ENCODE measurements at regions not wholly inside any gene's neighbourhood (a gene's known extent, or its start where the extent isn't known, plus 50 kb on each side); places are given as distances from the start of the nearest gene placed in this dataset.
"Not testable (repeated sequence)": the region's sequence is repeated elsewhere in the genome, so short reads cannot be mapped to it uniquely, and the experiment has no call there.

DNA sequence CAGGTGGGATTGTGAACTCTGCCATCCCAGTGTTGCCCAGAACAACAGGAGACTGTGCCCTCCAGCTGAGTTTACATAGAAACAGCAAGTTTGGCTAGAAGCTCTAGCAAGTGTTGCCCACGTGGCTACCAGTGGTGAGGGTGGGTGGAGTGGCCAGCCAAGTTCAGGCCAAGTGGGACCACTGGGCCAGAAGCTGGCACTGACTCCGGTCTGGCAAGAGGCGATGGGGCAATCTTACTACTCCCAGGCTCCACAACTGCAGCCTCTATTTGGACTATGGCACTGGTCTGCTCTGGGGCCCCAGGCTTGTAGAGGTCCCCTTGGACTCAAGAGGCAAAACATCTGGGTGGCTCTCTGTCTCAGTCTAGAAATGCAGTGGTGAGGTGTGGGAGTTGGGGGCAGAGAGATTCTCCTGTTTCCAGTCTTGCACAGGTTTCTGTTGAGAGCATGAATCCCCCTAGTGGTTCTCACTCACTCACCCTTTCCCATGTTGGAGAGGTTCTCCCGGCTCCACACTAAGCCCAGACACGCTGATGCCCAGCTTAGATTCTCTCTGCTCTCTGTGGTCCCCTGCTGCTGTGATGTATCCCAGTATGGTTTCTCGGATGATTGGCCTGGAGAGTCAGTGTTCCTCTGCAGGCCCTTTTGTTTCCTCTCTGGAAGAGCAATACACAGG lies 615.3 kb downstream of the PDHA2 start:
- no peak for DNase-seq

DNA sequence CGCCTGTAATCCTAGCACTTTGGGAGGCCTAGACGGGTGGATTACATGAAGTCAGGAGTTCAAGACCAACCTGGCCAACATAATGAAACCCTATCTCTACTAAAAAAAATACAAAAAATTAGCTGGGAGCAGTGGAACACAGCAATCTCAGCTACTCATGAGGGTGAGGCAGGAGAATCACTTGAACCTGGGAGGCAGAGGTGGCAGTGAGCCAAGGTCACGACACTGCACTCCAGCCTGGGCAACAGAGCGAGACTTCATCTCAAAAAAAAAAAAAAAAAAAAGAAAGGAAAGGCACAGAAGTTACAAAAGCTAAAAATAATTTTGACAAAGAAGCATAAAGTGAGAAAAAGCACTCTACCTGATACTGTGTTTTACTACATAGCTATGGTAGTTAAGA lies 618.1 kb downstream of the PDHA2 start:
- DNase-seq, result not testable (repeated sequence)

DNA sequence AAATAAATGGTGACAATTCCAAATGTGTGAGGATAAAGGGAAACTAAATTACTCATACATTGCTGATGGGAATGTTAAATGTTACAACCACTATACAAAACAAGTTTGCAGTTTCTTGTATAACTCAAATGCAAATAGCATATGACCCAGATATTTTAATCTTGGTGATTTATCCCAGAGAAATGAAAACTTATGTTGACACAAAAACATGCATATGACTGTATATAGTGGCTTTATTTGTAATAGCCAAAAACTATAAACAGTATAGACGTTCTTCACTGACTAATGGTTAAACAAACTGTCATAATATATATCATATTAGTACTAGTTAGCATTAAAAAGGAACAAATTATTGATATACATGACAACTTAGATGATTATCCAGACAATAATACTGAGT lies 619.2 kb downstream of the PDHA2 start:
- no peak for DNase-seq

DNA sequence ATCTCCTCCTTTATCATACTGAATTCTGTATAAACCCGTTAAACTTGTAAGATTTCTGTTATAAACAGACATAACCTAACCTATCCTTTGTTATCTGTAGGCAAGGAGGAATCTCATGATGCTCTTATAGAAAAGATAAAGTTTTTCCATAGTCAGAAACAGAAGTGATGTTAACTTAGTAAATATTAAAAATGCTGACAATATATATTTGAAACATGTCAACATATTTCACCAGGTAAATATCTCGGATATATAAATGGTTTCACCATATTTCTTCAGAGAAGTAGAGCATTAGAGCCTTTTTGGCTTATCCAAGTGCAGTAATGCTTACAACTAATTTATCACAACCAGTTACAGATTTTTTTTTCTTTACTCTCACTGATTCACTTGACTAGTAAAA lies 625.9 kb downstream of the PDHA2 start:
- DNase-seq, result no peak

DNA sequence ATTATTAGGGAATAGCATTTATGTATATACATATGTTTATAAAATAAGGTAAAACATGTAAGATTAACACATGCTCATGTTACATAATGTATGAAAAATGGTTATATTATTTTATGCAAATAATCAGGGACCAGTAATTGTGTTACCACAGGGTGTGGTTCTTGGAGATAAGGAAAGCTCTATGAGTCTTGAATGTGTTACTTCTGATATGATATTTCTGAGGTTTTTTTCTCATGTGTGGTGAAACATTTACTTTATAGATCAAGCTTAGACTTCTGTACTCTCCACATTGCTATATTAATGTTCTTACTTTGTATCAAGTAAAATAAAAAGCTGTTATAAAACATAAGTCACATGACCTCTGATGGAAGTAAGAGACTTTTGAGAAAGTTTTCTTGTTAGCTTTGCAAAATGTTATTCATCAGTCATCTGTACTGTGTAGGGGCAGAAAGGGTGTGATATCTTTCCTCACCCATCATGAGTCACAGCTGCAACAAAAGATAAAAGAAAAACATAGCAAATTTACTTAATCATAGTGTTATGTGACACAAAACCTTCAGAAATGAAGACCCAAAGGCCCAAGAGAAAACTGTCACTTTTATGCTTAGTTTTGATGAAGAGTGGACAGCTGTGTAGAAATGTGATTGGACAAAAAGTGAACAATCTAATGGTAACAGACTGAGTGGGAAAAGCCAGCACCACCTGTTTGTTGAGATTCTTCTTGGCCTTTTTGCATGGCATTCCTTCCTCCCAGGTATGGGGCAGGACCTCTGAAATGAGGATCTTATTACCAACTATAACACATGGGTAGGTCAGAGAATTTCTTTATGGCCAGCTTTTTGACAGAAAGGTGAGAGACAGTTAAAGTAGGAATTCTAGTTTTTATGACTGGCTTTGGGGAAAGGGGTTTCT lies 632.3 kb downstream of the PDHA2 start:
- DNase-seq, result no peak

DNA sequence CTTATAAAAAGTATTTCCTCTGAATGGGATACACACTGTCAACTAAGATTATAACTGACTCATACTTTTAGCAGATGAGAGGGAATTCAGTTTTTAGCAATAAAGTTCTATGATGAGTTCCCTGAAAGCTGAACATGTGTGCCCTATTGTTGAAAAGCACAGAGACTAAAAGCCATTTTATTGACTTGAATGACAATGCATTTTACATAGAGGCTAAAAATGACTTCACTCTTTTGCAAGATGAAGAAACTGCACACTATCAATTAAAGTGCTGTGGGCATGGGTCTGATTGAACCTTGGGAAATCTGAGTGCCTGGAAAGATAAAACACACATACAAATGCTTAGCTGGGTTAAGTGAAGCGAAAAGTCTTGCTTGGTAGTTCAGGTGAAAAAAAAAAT lies 633.4 kb downstream of the PDHA2 start:
- no peak for DNase-seq

DNA sequence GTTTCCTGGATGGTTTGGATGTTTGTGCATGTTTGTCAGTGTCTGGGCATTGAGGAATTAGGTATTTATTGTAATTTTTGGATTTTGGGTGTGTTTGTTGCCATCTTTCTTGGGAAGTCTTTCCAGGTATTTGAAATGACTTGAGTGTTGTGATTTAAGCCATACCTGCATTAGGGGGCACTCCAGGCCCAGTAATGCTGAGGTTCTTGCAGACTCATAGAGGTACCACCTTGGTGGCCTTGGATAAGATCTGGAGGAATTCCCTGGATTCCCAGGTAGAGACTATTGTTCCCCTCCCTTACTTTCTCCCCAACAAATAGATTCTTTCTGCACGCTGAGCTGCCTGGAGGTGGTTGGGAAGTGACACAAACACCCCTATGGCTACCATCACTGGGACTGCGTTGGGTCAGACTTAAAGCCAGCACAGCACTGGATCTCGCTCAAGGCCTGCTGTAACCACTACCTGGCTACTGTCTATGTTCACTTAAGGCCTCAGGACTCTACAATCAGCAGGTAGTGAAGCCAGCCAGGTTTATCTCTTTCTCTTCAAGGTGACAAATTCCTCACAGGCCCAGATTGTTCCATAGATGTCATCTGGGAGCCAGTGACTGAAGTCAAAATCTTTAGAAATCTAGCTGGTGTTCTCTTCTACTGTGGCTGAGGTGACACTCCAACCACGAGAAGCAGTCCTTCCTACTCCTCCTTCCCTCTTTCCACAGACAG lies 643.6 kb downstream of the PDHA2 start:
- DNase-seq, result no peak

DNA sequence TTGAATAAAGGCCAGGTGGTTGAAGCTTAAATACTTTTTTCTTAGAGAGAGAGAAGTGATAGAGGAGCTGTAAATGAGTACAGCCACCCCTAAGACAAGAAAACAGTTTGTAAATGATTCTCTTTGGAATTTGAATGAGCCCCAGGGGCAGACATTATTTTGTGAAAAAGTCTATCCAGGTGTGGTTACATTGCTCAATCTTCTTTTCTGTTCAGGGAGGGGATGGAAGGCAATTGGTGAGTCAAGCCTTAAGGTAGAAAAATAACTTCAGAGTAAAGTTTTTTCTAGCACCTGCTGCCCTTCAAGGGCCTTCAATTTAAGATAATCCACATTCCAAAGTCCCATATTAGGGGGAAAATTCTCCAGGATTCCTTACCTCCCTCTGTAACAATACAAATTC lies 646.7 kb downstream of the PDHA2 start:
- no peak for DNase-seq

DNA sequence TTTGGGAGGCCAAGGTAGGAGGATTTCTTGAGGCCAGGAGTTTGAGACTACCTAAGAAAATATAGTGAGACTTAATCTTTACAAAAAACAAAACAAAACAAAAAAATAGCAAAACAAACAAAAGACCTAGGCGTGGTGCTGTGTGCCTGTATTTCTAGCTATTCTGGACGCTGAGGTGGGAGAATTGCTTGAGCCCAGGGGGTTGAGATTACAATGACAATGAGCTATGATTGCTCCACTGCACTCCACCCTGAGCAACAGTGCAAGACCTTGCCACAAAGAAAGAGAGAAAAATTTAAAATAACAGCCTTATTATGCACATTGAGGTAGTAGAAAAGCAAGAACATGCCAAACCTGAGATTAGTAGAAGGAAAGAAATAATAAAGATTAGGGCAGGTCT lies 657.7 kb downstream of the PDHA2 start:
- DNase-seq, result no peak

DNA sequence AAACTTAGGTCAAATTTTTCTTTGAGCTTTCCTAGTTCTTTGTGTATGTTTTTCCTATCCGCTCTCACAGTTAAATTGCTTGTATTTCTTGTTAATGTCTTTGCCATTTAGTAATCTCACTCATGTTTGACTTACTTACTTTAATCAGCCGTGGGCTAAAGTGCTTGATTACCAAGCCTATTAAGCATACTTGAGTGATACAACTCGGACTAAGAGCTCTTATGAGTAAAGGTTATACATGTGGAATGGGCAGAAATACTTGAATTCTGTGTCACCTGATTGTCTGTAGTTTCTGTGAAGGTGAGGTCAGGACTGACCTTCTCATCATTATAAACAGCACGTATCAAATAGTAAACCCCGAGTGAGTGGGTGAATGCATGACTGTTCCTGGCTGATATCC lies 664.5 kb downstream of the PDHA2 start:
- DNase-seq, result no peak

DNA sequence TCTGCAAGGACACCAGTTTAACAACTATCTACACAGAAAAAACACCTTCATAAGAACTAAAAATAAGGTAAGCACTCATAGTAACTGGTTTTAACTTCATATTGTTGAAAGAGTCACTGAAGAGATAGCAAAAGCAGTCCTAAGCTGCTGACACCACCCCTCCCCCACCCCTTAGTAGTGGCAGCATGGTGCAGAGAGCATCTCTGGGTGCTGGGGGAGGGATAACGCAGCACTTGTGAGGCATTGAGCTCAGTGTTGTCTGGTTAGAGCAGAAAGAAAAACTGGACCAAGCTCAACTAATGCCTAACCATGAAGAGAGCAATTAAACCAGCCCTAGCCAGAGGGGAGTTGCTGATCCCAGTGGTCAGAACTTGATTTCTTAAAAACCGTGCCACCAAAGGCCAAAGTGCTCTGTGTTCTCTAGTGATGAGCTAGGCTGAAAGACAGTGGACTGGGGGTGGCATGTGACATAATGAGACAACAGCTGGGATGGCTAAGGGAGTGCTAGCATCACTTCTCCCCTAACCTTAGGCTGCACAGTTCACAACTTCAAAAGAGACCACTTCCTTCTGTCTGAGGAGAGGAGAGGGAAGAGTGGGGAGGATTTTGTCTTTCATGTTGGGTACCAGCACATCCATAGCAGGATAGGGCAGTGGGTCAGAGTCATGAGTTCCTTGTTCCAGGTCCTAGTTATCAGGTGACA lies 669.3 kb downstream of the PDHA2 start:
- no peak for DNase-seq

DNA sequence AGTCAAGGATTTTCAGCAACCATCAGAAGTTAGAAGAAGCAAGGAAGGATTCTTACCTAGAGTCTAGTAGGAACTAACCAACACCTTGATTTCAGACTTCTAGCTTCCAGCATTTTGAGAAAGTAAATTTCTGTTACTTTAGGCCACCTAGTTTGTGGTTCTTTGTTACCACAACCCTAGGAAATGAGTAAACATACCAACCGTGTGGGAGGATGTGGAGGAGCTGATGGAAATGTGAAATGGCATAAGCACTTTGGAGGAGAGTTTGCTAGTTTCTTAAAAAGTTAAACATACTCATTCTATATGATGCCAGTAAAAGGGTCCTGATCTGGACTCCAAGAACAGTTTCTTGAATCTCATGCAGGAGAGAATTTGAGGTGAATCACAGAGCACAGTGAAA lies 679.4 kb downstream of the PDHA2 start:
- DNase-seq, result no peak

DNA sequence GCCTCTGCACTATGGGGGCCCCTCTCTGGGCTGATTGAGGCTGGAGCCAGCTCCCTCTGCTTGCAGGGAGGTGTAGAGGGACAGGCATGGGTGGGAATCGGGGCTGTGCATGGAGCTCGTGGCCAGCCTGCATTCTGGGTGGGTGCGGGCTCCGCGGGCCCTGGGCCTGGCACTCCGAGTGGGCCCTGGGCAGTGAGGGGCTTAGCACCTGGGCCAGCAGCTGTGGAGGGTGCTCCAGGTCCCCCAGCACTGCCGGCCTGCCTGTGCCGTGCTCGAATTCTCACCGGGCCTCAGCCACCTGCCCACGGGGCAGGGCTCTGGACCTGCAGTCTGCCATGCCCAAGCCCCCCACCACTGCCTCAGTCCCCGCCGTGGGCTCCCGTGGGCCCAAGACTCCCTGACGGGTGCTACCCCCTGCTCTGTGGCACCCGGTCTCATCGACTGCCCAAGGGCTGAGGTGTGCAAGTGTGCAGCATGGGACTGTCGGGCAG lies 681.2 kb downstream of the PDHA2 start:
- no peak for DNase-seq

DNA sequence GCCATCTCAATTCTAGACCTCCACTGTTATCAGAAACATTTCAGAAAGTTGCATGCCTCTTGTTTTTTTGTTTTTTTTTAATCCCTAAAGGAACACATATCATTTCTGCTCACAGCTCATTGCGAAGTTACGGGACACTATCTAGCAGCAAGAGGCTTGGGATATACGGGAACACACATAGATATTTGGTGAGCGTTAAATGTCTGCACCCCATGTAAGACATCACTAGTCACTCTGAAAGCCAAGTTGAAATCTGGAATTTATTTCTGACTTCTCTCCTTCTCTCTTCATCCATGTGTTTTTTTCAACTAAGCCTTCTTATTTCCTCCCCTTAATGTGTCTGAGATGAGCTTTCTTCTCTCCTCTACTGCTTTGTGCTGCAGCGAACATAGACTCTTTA lies 683.7 kb downstream of the PDHA2 start:
- no peak for DNase-seq

DNA sequence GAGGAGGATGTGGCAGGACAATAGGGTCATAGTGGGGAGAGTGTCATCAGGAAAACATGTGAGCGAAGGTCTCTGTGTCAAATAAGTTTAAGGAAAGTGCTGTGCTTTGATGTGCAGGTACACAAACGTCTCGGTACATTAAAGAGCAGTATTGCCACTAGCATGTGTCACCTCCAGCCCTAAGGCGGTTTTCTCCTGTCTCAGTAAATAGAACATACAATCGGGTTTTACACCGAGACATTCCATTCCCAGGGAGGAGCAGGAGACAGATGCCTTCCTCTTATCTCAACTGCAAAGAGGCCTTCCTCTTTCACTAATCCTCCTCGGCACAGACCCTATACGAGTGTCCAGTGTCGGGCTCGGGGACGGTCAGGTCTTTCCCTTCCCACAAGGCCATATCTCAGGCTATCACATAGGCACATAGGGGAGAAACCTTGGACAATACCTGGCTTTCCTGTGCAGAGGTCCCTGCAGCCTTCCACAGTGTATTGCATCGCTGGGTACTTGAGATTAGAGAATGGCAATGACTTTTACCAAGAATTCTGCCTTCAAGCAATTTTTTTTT lies 684.5 kb downstream of the PDHA2 start:
- DNase-seq, result no peak

DNA sequence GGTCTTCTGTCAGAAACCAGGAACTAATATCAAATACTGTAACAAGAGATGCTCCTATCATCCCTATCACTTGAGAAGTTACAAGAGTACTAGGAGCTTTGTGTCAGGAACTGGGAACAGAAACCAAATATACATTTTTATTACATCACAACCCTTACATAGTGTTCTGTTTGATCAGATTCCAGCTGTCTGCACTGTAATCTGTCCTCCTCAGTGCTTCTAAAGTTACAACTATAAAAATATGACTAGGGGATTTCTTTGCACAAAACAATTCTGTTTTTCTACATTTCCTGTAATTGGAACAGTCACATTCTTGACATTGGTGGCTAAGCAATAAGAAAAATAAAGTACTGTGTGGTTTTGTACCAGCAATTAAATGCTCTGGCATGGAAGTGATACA lies 686.0 kb downstream of the PDHA2 start:
- DNase-seq, result no peak

DNA sequence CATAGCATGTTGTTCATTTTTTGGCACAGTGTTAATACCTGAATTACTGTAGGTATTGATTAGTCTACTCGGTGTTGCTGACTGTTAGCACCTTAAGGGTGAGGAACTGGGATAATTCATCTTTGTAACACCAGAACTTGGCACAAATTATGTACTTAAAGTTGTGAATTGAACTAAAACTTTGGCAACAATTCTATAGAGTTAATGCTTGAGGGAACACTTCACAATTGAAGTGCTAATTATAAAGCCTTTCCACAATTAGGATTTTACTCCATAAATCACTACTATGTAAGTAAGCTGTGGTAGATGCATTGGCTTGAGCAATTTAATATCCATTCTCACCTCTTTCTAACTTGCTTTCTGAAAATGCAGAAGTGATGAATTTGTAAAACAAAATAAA lies 686.7 kb downstream of the PDHA2 start:
- no peak for DNase-seq

DNA sequence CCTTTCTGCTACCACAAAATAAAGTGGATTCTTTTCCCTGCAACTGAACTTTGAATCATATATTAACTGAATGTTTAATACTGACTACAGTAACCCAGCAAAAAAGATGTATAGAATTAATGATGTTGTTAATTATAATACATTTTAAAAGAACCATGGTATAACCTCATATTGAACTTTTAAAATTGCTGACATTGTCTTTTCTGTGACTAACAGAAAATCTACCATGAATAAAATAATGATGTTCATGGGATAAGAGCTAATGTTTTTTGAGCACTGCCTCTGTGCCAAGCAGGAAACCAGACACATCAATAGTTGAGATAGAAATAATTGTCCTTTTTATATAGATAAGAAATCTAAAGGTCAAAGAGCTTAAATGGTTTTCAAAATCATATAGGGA lies 691.9 kb downstream of the PDHA2 start:
- no peak for DNase-seq

DNA sequence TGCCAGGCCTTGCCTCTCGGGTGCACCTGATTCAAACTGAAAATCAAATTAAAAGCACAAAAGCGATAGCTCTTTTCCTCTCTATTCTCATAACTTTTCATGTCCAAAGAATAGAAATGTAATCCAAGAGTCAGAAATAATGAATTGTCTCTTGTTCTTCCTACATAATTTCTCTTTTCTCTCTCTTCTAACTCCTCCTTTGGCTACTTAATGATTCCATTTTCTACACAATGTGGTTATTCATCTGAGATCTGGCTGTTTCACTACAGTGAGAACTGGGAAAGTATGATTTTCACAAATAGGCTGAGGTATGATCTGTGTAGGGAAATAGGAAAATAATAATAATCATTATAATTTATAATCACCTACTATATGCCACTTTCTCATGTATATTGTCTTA lies 703.5 kb downstream of the PDHA2 start:
- no peak for DNase-seq

DNA sequence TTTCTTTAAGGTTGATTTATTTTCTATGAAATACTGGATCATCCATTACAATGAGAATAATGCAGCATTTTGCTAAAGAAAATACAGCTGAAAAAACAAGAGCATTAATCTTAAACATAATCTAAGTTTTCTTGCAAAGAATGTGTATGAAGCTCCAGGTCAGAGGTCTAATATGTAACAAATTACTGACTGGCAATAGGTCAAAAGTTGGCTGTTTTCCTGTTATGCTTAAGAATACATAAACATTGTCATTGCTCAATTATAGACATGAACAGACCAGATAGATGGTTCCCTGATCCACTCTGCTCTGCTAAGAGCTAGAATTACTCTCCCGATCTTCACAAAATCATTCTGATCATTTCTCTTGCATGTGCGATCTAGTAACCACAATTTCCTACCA lies 718.6 kb downstream of the PDHA2 start:
- no peak for DNase-seq

DNA sequence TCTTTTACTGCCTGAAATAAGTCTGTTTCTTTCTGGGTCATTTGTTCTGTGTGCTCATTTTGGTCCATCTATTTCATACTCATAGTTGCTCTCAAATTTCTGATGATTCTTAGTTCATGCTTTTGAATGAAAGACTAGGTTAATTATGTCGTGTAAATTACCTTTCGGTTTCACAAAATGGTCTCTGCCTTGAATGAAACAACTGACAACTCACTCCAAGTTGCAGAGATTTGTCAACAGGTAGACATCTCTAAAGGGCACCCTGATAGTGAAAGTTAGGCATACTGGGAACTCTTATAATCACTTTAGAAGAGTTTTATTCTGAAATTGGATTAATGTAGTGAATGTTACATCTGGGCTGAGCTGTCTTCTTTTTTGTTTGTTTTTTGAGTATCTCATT lies 726.9 kb downstream of the PDHA2 start:
- DNase-seq, result no peak

DNA sequence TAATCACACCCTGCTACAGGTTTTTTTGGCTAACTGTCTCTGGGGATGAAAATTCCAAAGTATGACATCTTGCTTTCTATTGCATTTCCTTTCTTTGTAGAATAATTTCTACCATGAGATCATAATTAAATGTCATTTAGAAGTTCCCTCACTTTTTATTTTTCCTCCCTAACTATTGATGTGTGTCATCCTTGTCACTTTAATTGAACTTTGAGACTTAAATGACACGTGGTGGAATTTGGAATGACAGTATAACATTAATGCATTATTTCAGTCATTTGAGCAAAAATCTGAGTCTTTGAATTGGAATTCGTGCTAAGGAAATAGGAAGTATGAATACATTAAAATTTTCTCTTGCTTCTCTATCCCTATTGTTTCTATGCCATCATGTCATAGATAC lies 745.4 kb downstream of the PDHA2 start:
- no peak for DNase-seq
